WTC11 (cell line): ENCODE measurements at regions not wholly inside any gene's neighbourhood (a gene's known extent, or its start where the extent isn't known, plus 50 kb on each side); places are given as distances from the start of the nearest gene placed in this dataset.

Source experiments
- ATAC-seq: fragments of 200-7000 bp; cut with Tn5 transposase; 2 replicates; pipeline ENCODE4 v1.10.0; 2021; ENCODE audit warnings: mild to moderate bottlenecking, moderate library complexity
- CTCF ChIA-PET: fragments of 300-600 bp; sonication (Branson Sonifier 250); formaldehyde crosslinking; loops from one replicate; lab custom pipeline; 2021; ENCODE audit warnings: antibody characterized with exemption; lab: Charles Lee
- POLR2A ChIA-PET: fragments of 350-600 bp; sonication (Branson Sonifier 250); formaldehyde crosslinking; loops from one replicate; lab custom pipeline; 2021; ENCODE audit warnings: antibody characterized with exemption; lab: Charles Lee
- DNase-seq: peaks from one replicate; pipeline ENCODE4 v3.0.0; 2021; ENCODE audit warnings: low spot score
- H3K27ac Mint-ChIP-seq: 2 replicates; pipeline ENCODE4 v1.8.0; 2021; ENCODE audit warnings: mixed read lengths
- H3K27me3 Mint-ChIP-seq: 2 replicates; pipeline ENCODE4 v1.8.0; 2021; ENCODE audit warnings: low read depth, mild to moderate bottlenecking, moderate library complexity, mixed read lengths
- H3K36me3 Mint-ChIP-seq: 2 replicates; pipeline ENCODE4 v1.8.0; 2021; ENCODE audit warnings: mixed read lengths
- H3K4me1 Mint-ChIP-seq: 2 replicates; pipeline ENCODE4 v1.8.0; 2022; ENCODE audit warnings: mixed read lengths
- H3K4me3 Mint-ChIP-seq: 2 replicates; pipeline ENCODE4 v1.8.0; 2021; ENCODE audit warnings: mild to moderate bottlenecking, moderate library complexity, mixed read lengths
- H3K9me3 Mint-ChIP-seq: 2 replicates; pipeline ENCODE4 v1.8.0; 2021; ENCODE audit warnings: mixed read lengths
- AFF4 ChIP-seq: sonication (generic); formaldehyde crosslinking; IDR thresholded peaks from 2 replicates; pipeline ENCODE4 v1.8.1; 2023; ENCODE audit warnings: mild to moderate bottlenecking, missing genetic modification reagents, borderline replicate concordance
- AR ChIP-seq: fragments of 250-450 bp; sonication (Bioruptor Pico); IDR thresholded peaks from 2 replicates; pipeline ENCODE4 v1.9.0; 2021; ENCODE audit warnings: mild to moderate bottlenecking
- ATF6 ChIP-seq: sonication (generic); formaldehyde crosslinking; IDR thresholded peaks from 2 replicates; pipeline ENCODE4 v1.8.1; 2023; ENCODE audit warnings: mild to moderate bottlenecking, missing genetic modification reagents
- ELF4 ChIP-seq: sonication (generic); formaldehyde crosslinking; IDR thresholded peaks from 2 replicates; pipeline ENCODE4 v1.8.1; 2022; ENCODE audit warnings: low read depth, mild to moderate bottlenecking, moderate library complexity, missing genetic modification reagents
- EMX1 ChIP-seq: fragments of 250-450 bp; sonication (Bioruptor Pico); IDR thresholded peaks from 2 replicates; pipeline ENCODE4 v1.8.0; 2021; ENCODE audit warnings: mild to moderate bottlenecking
- ERG ChIP-seq: fragments of 250-450 bp; sonication (Bioruptor Pico); IDR thresholded peaks from 2 replicates; pipeline ENCODE4 v1.8.0; 2021; ENCODE audit warnings: mild to moderate bottlenecking
- ETV6 ChIP-seq: sonication (generic); formaldehyde crosslinking; IDR thresholded peaks from 2 replicates; pipeline ENCODE4 v1.8.1; 2022; ENCODE audit warnings: mild to moderate bottlenecking, missing genetic modification reagents
- FOXP1 ChIP-seq: sonication (generic); formaldehyde crosslinking; IDR thresholded peaks from 2 replicates; pipeline ENCODE4 v1.8.0; 2022; ENCODE audit warnings: missing genetic modification reagents, mild to moderate bottlenecking, moderate library complexity, borderline replicate concordance
- FOXP4 ChIP-seq: sonication (generic); formaldehyde crosslinking; IDR thresholded peaks from 2 replicates; pipeline ENCODE4 v1.8.0; 2022; ENCODE audit warnings: mild to moderate bottlenecking, missing genetic modification reagents
- HMGA2 ChIP-seq: fragments of 250-450 bp; sonication (Bioruptor Pico); IDR thresholded peaks from 2 replicates; pipeline ENCODE4 v1.4.0; 2021; ENCODE audit warnings: mild to moderate bottlenecking, moderate library complexity
- JUN ChIP-seq: sonication (generic); formaldehyde crosslinking; IDR thresholded peaks from 2 replicates; pipeline ENCODE4 v1.8.0; 2023; ENCODE audit warnings: mild to moderate bottlenecking, missing genetic modification reagents
- KAT7 ChIP-seq: sonication (generic); formaldehyde crosslinking; IDR thresholded peaks from 2 replicates; pipeline ENCODE4 v1.8.1; 2023; ENCODE audit warnings: missing genetic modification reagents, mild to moderate bottlenecking, borderline replicate concordance
- MAX ChIP-seq: sonication (generic); formaldehyde crosslinking; IDR thresholded peaks from 2 replicates; pipeline ENCODE4 v1.8.0; 2022; ENCODE audit warnings: mild to moderate bottlenecking, missing genetic modification reagents
- MLX ChIP-seq: sonication (generic); formaldehyde crosslinking; IDR thresholded peaks from 2 replicates; pipeline ENCODE4 v1.8.1; 2023; ENCODE audit warnings: mild to moderate bottlenecking, missing genetic modification reagents, moderate library complexity
- OVOL2 ChIP-seq: fragments of 250-450 bp; sonication (Bioruptor Pico); IDR thresholded peaks from 2 replicates; pipeline ENCODE4 v1.9.0; 2021; ENCODE audit warnings: mild to moderate bottlenecking, borderline replicate concordance
- RELA ChIP-seq: sonication (generic); formaldehyde crosslinking; IDR thresholded peaks from 2 replicates; pipeline ENCODE4 v1.8.1; 2022; ENCODE audit warnings: missing genetic modification reagents, mild to moderate bottlenecking, borderline replicate concordance
- SP1 ChIP-seq: sonication (generic); formaldehyde crosslinking; conservative IDR thresholded peaks from 2 replicates; pipeline ENCODE4 v1.8.1; 2022; ENCODE audit warnings: missing genetic modification reagents
- ZBTB43 ChIP-seq: sonication (generic); formaldehyde crosslinking; IDR thresholded peaks from 2 replicates; pipeline ENCODE4 v1.8.1; 2023; ENCODE audit warnings: mild to moderate bottlenecking, missing genetic modification reagents
- ZNF416 ChIP-seq: fragments of 250-450 bp; sonication (Bioruptor Pico); IDR thresholded peaks from 2 replicates; pipeline ENCODE4 v1.9.0; 2021; ENCODE audit warnings: mild to moderate bottlenecking, inconsistent platforms
- ZNF512 ChIP-seq: sonication (generic); formaldehyde crosslinking; IDR thresholded peaks from 2 replicates; pipeline ENCODE4 v1.8.1; 2022; ENCODE audit warnings: missing genetic modification reagents, borderline replicate concordance

GRCh38 chr10:33673839-33674415 is 339.5 kb upstream of the NRP1 start (continued):
- TF ChIP-seq AFF4 (CRISPR knock-in tag) (no peak), ERG (CRISPR knock-in tag) (no peak)

- no peaks in the 10 kb centered on the region for H3K4me1 Mint-ChIP-seq
- no peaks in the 10 kb centered on the region; the same call in 1 of the 2 replicates for H3K27me3 Mint-ChIP-seq
- DNase-seq = no peak
- H3K9me3 Mint-ChIP-seq = peaks cover 4% of the 10 kb centered on the region
- ChIA-PET CTCF (no interaction called here), POLR2A (no interaction called here)
- H3K27ac Mint-ChIP-seq = no peak overlapping the region
- H3K4me3 Mint-ChIP-seq = no peak overlapping the region
- no peaks in the 10 kb centered on the region for H3K36me3 Mint-ChIP-seq
- ATAC-seq = no peak
- TF ChIP-seq FOXP1 (no peak), ZBTB43 (CRISPR knock-in tag) (no peak), MLX (CRISPR knock-in tag) (no peak), ETV6 (CRISPR knock-in tag) (no peak), JUN (CRISPR knock-in tag) (no peak), ELF4 (CRISPR knock-in tag) (no peak), KAT7 (CRISPR knock-in tag) (no peak), OVOL2 (CRISPR knock-in tag) (no peak), SP1 (no peak), ZNF512 (CRISPR knock-in tag) (no peak), ZNF416 (CRISPR knock-in tag) (no peak), FOXP4 (CRISPR knock-in tag) (no peak), AR (CRISPR knock-in tag) (no peak), ATF6 (CRISPR knock-in tag) (no peak), HMGA2 (CRISPR knock-in tag) (no peak), EMX1 (no peak), MAX (CRISPR knock-in tag) (no peak), RELA (CRISPR knock-in tag) (no peak)
Observed at GRCh38 chr10:33669904-33670303, 335.4 kb upstream of the NRP1 start.
